ENCODE measurements at regions not wholly inside any gene's neighbourhood (a gene's known extent, or its start where the extent isn't known, plus 50 kb on each side); places are given as distances from the start of the nearest gene placed in this dataset.

DNA sequence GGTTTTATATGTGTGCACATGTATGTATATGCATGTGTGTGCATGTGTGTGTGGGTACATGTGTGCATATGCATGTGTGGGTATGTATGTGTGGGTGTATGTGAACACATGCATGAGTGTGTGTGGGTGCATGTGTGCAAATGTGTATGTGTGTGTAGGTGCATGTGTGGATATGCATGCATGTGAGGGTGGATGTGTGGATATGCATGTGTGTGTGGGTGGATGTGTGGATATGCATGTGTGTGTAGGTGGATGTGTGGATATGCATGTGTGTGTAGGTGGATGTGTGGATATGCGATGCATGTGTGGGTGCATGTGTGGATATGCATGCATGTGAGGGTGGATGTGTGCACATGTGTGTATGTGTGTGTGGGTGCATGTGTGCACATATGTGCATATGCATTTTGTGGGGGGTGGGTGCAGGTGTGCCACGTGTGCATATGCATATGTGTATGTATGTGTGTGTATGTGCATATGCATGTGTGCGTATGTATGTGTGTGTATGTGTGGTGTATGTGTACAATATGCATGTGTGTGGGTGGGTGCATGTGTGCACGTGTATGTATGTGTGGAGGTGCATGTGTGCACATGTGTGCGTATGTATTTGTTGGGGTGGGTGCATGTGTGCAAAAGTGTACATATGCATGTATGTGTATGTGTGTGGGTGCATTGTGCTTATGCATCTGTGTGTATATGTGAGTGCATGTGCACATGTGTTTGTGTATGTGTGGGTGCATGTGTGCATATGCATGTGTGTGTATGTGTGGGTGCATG, 144.2 kb downstream of the GAS1 start:
- intact Hi-C loops (cut with DNase I) = no loop called here
- DNase-seq (ENCODE audit: low spot score) = no peak
- no peak for ATAC-seq

DNA sequence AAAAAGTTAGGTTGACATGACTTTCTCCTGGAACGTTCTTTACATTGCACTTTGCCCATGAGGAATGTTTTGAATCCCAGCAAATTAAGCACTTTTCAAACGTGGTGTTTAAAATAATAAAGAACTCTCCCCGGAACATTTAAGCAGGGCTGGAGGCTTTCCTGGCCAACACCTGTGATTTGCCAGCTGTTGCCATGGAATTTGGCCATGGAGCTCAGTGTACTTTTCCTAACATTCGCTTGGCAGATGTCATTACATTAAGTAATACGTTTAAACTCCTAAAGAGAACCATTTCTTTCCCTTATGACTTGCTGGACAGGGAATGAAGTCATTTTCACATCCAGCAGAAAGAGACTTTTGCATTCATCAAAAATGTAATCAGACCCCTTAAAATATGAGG, 146.1 kb downstream of the GAS1 start:
- DNase-seq (ENCODE audit: low spot score) = no peak
- no peak for ATAC-seq
- intact Hi-C loops (cut with DNase I) = no loop called here

DNA sequence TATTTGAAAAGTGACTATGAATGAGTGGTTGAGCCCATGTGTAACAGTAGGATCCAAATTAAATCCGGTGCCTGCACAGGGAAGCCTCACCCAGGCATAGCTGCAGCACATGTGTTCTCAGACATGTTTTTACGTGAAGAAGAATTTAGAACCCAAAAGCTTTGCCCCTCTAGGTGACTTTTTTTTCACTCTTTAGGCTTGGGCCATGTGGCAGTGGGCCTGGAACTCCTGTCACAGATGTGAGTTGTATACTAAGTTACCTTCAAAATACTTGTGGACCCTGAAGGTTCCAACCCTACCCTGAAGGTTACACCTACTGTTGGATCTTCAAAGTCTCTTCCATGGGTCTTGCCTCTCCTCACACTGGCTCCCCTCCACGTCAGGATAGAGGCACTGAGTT, 146.6 kb downstream of the GAS1 start:
- ATAC-seq (no peak), DNase-seq (ENCODE audit: low spot score) (no peak)
- intact Hi-C loops (cut with DNase I) = no loop called here

DNA sequence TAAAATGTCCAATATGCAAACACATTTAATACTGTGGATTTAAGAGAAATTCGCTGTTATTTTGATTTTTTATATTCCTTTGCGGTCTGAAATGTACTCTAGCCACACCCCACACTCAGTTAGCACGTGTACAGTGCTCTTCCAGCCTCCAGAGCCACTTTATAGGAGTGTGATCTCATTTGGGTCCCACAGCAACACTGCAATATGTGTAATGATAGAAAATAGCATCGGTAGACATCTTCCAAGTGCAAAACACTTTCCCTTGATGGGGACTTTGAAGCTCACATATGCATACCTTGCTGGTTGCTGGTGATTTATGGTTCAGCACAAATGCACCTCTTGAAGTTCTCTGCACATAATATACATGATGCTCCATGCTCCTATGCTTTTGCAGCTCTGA, 148.3 kb downstream of the GAS1 start:
- no peak for ATAC-seq
- intact Hi-C loops (cut with DNase I) = no loop called here
- no peak for DNase-seq (ENCODE audit: low spot score)

DNA sequence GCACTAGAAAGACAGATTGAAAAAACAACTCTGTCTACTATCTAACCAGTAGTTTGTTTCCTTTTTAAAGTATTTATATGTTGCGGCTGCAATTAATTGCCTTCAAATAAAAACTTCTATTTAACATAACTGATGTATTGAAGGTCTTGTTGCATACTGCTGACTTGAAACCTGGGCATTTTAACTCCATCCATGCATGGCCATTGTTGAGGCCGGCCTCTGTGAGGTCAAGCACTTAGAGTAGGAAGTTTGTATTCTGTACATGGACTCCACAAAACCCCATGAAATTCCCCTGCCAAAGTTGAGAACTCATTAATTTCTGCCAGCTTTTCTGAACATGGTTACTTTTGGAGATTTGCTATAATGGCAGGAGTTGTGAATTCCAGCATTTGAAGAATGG, 150.6 kb downstream of the GAS1 start:
- no peak for ATAC-seq
- DNase-seq (ENCODE audit: low spot score) = no peak
- intact Hi-C loops (cut with DNase I) = no loop called here

DNA sequence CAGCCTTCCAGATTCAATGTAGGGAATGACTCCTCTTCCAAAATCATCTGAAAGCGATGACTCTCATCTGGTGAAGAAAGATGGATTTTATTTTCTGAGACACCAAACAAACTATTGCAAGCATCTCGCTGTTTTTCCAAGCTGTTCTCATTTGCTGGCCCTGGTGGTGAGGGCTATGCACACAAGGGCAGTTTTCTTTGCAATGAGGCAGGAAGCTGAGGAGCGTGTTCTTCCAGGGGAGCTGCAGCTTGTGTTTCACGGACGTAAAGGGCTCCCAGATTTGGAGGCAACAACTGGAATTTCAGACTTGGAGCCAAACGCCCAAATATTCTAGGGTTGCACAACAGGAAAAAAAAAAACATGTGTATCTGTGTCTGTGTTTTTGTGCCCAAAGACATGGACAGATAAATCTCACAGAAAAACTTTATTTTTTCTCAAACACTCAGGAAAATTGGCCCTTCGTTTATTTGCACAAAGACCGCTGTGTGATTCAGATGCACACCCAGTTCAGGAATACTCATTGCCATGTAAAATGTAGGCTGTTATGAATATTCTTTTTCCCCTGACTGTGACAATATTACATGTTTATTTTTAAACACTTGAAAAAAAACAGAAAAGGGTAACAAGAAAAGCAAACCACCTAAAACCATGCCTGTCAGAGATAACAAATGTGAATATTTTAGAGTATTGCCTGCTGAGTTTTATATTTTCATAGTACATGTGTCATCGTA, 151.3 kb downstream of the GAS1 start:
- ATAC-seq (peak; percentile 96), DNase-seq (ENCODE audit: low spot score) (peak; percentile 67)
- intact Hi-C loops (cut with DNase I) = no loop called here

DNA sequence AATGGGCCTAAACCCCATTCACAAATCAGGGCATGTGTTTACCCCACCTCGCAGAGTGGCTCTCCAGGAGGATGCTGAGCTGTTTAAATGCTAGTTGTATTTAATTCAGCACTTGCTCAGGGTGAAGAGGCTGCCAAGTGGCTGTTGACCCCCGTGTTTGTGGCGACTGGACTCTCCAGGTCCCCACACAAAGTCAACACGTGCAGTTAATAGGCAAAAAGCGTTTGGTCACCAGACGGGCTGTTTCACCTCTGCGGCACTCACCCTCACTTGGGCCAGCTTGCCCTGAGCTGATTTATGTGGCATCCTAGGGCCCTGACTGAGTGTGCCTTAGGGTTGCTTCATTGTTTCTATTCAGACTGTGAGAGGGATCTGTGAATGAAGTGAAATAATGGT, 152.3 kb downstream of the GAS1 start:
- intact Hi-C loops (cut with DNase I) = no loop called here
- ATAC-seq = peak; percentile 31
- no peak for DNase-seq (ENCODE audit: low spot score)

DNA sequence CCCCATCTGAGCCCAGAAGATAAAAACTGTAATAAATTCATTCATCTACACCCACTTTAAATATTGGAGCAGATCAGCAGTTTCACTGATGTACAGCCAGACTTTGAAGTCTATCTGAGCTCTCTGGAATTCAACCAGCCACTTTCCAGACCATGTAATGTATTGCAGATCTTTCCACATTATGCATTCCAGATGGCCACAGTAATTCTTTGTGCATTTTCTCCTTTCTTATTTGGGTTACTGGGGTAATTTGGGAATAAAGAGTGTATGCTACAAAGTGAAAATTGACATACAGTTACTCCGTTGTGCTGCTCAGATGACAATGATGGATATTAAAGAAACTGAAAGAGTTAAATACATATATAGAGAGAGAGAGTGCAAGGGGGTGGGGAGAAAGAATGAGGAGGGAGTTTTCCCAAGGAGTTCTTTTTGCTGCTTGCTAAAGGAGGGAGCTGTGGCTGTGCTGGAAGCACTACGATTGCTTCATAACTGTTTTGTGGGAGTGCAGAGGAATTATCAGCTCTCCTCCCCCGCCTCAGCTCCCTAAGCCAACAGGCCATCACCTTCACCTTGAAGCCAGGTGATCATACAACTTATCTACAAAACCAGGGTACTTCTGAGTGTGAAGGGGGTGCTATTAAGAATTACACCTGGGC, 152.8 kb downstream of the GAS1 start:
- intact Hi-C loops (cut with DNase I) = no loop called here
- ATAC-seq (peak; percentile 71), DNase-seq (ENCODE audit: low spot score) (no peak)

DNA sequence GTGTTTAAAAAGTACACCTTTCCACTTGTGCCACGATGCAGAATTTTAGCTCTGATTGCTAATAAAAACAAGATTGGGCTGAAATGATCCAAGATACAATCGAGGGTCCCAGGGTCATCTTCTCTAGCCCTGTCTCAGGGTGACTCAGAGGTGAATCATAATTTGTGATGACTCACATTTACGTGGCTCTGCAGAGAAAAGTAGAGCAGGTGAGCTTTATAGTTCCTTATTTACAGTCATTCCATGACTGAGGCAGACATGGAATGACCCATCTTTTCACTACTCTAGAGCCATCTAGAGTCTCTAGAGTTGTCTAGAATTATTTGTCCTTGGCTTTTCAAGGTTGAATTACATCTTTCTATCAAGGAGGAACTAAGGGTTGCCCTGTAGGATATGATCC, 155.2 kb downstream of the GAS1 start:
- DNase-seq (ENCODE audit: low spot score) (no peak), ATAC-seq (no peak)
- intact Hi-C loops (cut with DNase I) = no loop called here

DNA sequence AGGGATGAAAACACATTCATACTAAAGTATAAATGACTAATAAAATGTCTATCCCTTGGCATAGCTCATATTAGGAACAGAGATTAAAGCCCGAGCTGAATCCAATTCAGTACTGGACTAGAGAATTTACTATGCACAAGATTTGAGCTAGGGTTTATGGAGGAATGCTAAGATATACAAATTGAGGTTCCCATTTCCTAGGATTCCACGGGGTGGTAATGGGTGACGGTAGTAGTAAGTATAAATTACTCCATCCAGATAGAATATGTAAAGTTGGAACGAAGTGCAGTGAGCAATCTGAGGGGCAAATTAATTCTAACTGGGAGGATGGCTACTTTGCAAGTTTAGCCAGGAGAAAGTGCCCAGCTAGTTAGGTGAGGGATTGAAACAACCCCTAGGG, 156.5 kb downstream of the GAS1 start:
- ATAC-seq (no peak), DNase-seq (ENCODE audit: low spot score) (no peak)
- intact Hi-C loops (cut with DNase I) = no loop called here

DNA sequence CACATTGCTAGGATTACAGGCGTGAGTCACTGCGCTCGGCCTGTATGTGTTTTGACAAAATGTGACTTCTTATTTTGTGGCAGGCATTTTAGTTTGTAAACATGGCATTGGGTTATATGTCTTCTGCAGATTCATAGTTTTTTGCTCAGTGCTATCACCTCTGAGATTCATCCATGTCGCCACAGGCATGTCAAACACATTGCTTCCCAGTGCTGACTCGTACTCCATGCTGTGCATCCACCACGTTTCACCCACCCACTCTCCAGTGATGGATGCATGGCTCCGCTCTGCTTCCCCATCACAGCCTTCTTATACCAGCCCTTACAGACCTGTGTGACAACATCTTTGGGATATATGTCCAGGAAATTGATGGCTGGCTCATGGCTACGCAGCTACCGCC, 158.8 kb downstream of the GAS1 start:
- no peak for DNase-seq (ENCODE audit: low spot score)
- ATAC-seq = no peak
- intact Hi-C loops (cut with DNase I) = no loop called here

DNA sequence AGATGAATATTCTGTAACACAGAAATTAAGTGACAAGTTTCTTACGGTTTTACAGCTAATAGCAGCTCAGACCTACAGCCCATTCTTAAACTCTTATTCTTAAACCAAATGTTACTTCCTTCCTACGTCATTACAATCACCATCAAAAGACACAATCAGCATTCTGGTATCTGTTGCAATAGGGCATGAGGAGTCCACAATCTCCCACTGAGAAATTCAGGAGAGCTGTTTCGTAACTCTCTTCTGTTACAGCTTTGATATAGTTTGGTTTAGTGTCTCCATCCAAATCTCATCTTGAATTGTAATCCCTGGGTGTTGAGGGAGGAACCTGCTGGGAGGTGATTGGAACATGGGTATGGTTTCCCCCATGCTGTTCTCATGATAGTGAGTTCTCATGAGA, 163.4 kb downstream of the GAS1 start:
- ATAC-seq (peak; percentile 65), DNase-seq (ENCODE audit: low spot score) (no peak)
- intact Hi-C loops (cut with DNase I) = no loop called here

DNA sequence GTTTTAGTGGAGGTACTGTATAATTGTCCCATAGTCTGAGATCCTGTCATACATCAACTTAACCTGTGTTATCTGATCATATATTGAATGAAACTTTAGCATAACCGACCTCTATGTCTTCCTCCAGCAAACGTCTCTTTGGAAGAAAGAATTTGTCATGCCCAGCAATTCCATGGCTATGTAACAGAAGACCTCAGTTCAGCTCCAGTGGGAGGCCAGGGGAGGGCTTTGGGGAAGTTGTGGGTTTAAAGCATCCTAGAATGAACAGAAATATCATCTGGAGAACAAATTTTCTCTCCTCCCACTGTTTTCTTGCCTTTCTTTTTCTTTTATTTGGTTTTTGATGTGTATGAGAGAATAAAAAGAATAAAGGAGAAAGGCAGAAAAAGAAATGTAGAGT, 164.5 kb downstream of the GAS1 start:
- ATAC-seq (no peak), DNase-seq (ENCODE audit: low spot score) (no peak)
- intact Hi-C loops (cut with DNase I) = no loop called here

DNA sequence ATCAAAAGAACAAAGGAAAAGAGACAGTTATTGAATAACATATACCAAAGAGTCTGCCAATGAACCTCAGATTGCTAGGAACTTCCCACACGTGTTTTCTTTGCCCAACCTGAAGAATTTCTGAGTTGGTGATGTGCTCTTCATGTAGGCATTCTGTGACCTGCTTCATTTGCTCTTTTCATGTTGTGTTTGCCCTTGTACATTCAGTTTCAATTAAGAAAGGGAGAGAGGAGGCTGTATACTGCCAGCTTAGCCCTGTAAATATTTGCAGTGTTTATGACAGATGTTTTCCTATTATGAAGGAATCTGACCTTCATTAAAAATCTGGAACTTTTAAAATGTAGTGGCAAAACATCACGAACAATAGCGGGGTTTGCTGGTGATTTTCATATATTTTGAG, 168.5 kb downstream of the GAS1 start:
- DNase-seq (ENCODE audit: low spot score) = no peak
- no peak for ATAC-seq
- intact Hi-C loops (cut with DNase I) = no loop called here

DNA sequence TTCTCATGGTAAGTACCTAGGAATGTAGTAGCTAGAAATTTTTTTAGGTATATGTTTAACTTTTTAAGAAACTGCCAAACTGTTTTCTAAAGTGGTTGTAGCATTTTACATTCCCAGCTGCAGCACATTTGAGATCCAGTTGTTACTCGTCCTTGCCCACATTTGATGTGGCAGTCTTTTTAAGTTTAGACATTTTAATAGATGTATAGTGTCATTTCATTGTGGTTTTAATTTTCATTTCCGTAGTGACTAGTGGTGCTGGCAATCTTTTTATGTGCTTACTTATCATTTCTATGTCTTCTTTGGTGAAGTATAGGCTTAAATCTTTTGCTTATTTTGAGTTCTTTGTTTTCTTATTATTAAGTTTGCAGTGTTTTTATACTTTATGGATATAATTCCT, 171.6 kb downstream of the GAS1 start:
- no peak for ATAC-seq
- intact Hi-C loops (cut with DNase I) = no loop called here
- no peak for DNase-seq (ENCODE audit: low spot score)

DNA sequence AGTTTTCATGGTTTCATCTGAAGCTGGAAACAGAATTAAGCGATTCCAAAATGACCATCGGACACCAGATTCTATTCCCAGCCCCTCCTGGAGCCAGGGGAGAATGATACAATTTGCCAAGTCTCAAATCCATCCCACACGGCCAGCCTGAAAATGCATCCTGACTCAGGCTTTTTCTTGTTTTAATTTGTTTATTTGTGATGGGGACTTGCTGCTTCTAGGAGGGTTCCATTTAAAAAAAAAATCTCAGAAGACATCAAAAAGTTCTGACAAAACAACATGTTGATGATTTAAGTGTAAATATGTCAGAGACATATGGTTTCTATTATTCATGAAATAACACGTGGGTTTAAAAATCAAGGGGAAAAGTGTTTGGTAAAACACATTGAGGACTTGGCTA, 173.2 kb downstream of the GAS1 start:
- ATAC-seq (no peak), DNase-seq (ENCODE audit: low spot score) (no peak)
- intact Hi-C loops (cut with DNase I) = no loop called here

DNA sequence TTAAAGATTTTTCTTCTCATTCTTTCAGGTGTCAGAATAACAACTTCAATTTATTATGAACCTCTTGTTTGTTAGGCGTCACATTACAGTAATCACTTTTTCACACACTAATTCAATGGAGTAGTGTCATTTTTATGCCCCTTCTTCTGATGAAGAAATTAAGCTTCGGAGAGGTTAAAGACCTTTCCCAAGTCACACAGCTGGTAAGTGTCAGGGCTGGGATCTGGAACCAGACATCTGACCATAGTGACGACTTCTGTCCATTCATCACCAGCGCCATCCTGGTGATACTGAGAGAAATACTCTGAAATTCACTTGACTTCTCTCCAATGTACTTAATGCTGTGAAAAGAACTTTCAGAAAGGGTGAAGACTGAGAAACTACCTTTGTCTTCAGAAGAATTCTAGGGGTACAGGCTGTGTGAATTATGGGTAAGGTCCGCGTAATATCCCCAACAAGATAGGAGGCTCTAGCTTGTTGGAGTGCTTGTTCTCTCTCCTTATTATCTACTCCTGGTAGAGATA, 173.8 kb downstream of the GAS1 start:
- DNase-seq (ENCODE audit: low spot score) = no peak
- ATAC-seq = no peak
- intact Hi-C loops (cut with DNase I) = no loop called here

DNA sequence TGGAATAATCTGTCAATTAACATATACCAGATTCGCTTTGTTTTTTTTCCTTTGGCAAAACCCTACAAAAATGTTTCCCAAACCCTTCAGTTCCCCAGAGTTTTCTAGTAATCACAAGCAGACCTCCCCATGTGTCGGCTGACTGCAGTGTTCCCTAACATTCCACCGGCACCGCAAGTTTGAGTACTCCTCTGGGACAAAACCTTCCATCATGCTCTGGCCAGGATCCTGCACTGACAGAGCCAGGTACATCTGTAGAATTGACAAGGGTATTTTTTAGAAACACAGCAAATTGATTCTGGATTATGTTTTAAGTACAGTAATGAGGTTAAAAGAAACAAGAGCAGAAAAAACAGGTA, 174.7 kb downstream of the GAS1 start:
- intact Hi-C loops (cut with DNase I) = no loop called here
- no peak for DNase-seq (ENCODE audit: low spot score)
- ATAC-seq = peak; percentile 70

DNA sequence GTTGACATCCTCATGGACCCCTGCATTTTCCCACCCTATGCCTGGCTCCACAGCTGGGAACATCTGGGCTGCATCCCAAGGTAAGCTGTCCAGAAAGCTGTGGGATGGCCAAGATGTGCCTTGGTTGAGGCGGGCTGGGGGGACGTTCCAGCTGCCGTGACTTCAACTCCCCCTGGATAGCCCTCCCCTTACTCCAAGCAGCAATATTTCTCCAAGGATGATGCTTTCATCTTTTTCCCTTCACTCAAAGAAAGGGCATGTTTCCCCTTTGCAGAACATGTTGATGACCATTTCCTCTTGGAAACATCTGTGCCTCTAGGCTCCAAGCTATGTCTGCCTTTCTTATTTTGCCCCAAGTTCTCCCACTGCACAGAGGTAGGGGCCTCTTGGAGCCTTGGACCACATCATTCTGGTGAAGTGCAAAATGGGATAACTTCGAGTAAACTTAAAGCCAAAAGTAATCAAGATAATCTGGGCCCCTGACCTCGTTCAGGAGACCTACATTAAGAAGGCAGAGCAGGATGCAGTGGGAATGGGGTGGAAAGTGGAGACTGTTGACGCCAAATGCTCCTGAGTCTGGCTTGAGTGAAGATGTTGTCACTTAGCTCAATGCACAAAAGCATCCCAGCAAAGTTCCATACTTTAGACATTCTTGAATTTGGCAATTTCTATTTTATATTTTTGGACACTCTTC, 175.2 kb downstream of the GAS1 start:
- no peak for DNase-seq (ENCODE audit: low spot score)
- no peak for ATAC-seq
- intact Hi-C loops (cut with DNase I) = no loop called here

DNA sequence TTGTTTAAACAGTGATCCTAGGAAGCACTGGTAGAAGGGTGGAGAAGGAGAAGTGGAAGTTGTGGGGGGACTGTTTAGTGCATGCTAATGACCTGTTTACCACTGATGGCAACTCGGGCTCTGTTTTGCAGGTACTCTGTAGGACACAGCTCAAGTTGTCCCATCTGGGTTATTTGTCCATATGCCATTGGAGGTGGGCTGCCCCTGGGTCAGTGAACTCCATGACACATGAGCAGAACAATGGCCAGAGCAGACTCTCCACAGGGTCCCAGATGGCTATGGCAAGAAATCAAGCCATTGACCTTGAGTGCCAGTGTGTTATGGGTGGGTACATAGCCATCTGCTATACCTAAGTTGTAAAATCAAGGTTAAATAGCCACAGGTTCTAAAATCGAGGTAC, 175.9 kb downstream of the GAS1 start:
- no peak for ATAC-seq
- intact Hi-C loops (cut with DNase I) = no loop called here

More for the DNA sequence above, 175.9 kb downstream of the GAS1 start:
- DNase-seq (ENCODE audit: low spot score) = no peak

Data from sciatic nerve (tissue), 2 donors.